T-cell (primary cell): ENCODE measurements at regions not wholly inside any gene's neighbourhood (a gene's known extent, or its start where the extent isn't known, plus 50 kb on each side); places are given as distances from the start of the nearest gene placed in this dataset.
"Not testable (repeated sequence)": the region's sequence is repeated elsewhere in the genome, so short reads cannot be mapped to it uniquely, and the experiment has no call there.

ENCODE experiments used
- ATAC-seq, 4 experiments: fragments of 200-7000 bp in 3 of 4; fragments of 150-1000 bp in 1 of 4; cut with Tn5 transposase; replicated peaks in 1 of 4; 1 replicate in 3 of 4; 2 replicates in 1 of 4; pipeline ENCODE4 v1.10.0; 2021; ENCODE audit warnings: moderate library complexity in 3 of 4, mild to moderate bottlenecking in 2 of 4, moderate number of reproducible peaks in 1 of 4
- CTCF ChIA-PET, 2 donors: fragments of 300-600 bp; sonication (Branson Sonifier 250); formaldehyde crosslinking; loops; one replicate each; lab custom pipeline; 2022; ENCODE audit warnings: antibody characterized with exemption in 2 of 2; lab: Charles Lee
- POLR2A ChIA-PET, 2 donors: fragments of 300-600 bp; sonication (Branson Sonifier 250); formaldehyde crosslinking; loops; one replicate each; lab custom pipeline; 2022; ENCODE audit warnings: antibody characterized with exemption in 2 of 2; lab: Charles Lee
- DNase-seq, 35 experiments: peaks; one replicate each; pipeline versions ENCODE4 v3.0.0 to v3.0.0-alpha.2; 2013 to 2023
- H3K27ac ChIP-seq: one replicate; pipeline ENCODE4 v1.5.1; 2013; ENCODE audit warnings: low read length
- H3K27me3 ChIP-seq, 2 experiments: replicated peaks in 1 of 2; 1 replicate in 1 of 2; 2 replicates in 1 of 2; pipeline versions ENCODE4 v1.6.1 to v1.7.0; 2013; ENCODE audit warnings: low read length in 1 of 2, mixed read lengths in 1 of 2; ENCODE audit not compliant: control insufficient read depth in 2 of 2, insufficient read depth in 2 of 2; ENCODE audit errors: extremely low read depth in 1 of 2
- H3K36me3 ChIP-seq, 2 donors: 1 replicate in 1 of 2; 2 replicates in 1 of 2; pipeline versions ENCODE4 v1.6.1 to v1.7.0; 2013; ENCODE audit warnings: low read length in 1 of 2; ENCODE audit not compliant: control insufficient read depth in 2 of 2, insufficient read depth in 1 of 2; ENCODE audit errors: extremely low read depth in 1 of 2
- H3K4me1 ChIP-seq, 2 experiments: 1 replicate in 1 of 2; 2 replicates in 1 of 2; pipeline versions ENCODE4 v1.6.1 to v1.7.0; 2013; ENCODE audit warnings: low read length in 2 of 2, mixed read lengths in 1 of 2; ENCODE audit not compliant: insufficient read depth in 2 of 2, control insufficient read depth in 1 of 2; ENCODE audit errors: extremely low read depth in 1 of 2
- H3K4me3 ChIP-seq, 2 donors: 1 replicate in 1 of 2; 2 replicates in 1 of 2; pipeline versions ENCODE4 v1.5.1 to v1.7.0; 2013; ENCODE audit warnings: mild to moderate bottlenecking in 2 of 2, low read length in 1 of 2, moderate library complexity in 1 of 2; ENCODE audit not compliant: control insufficient read depth in 1 of 2; ENCODE audit errors: extremely low read depth in 1 of 2
- H3K9me3 ChIP-seq: 2 replicates; pipeline ENCODE4 v1.7.0; 2013
- H3K27ac Mint-ChIP-seq, 2 donors: one replicate each; pipeline ENCODE4 v1.8.0; 2020 to 2021; ENCODE audit warnings: mild to moderate bottlenecking in 2 of 2, mixed read lengths in 2 of 2
- H3K27me3 Mint-ChIP-seq, 2 donors: one replicate each; pipeline ENCODE4 v1.8.0; 2021 to 2022; ENCODE audit warnings: mixed read lengths in 2 of 2
- H3K36me3 Mint-ChIP-seq: one replicate; pipeline ENCODE4 v1.8.0; 2021; ENCODE audit warnings: mixed read lengths
- H3K4me1 Mint-ChIP-seq, 3 donors: one replicate each; pipeline ENCODE4 v1.8.0; 2020 to 2022; ENCODE audit warnings: mixed read lengths in 3 of 3, mild to moderate bottlenecking in 1 of 3
- H3K4me3 Mint-ChIP-seq, 3 donors: one replicate each; pipeline ENCODE4 v1.8.0; 2020 to 2022; ENCODE audit warnings: mild to moderate bottlenecking in 3 of 3, mixed read lengths in 3 of 3, moderate library complexity in 3 of 3
- H3K9me3 Mint-ChIP-seq, 3 donors: one replicate each; pipeline ENCODE4 v1.8.0; 2020 to 2022; ENCODE audit warnings: mixed read lengths in 3 of 3
- WGBS: methylation state at CpG from one replicate; pipeline ENCODE4 v1.1.5; 2013; ENCODE audit warnings: missing lambda C conversion rate; ENCODE audit not compliant: insufficient coverage; 5-methylcytosine and 5-hydroxymethylcytosine counted together

DNA sequence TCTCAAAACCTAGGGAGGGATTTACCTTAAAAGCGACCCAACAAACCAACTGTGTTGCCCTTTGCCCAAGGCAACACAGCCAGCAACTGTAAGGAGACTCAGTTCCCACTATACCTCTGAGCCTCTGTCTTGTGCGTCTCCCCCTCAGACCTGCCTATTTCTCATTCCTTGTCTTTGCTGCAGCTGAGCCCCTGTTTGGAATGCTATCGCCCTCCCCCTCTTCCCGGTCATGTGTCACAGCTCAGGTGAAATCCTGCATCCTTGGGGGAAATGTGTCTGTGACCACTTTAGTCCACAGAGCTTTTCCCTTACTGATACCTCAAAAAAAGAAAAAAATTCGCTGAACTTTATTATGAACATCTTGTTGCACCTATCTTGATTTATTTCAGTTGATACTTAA, 52.0 kb upstream of the LRIG1 start:
- Mint-ChIP-seq H3K9me3 (no peaks in the 10 kb centered on the region), H3K27ac (no peak overlapping the region), H3K27me3 (peaks cover 0 to 7% of the 10 kb centered on the region in 2 donors), H3K36me3 (no peaks in the 10 kb centered on the region), H3K4me3 (no peak overlapping the region), H3K4me1 (no peaks in the 10 kb centered on the region)
- ATAC-seq (no peak), DNase-seq (no peak)
- H3K27ac ChIP-seq: no peak overlapping the region
- WGBS: 100% methylated on average over 2 of the region's 5 CpGs
- H3K27me3 ChIP-seq: peaks cover 0 to 9% of the 10 kb centered on the region in 2 experiments
- POLR2A ChIA-PET: no interaction called here
- CTCF ChIA-PET: no interaction called here
- no peaks in the 10 kb centered on the region for H3K36me3 ChIP-seq
- H3K9me3 ChIP-seq: no peaks in the 10 kb centered on the region
- no peaks in the 10 kb centered on the region for H3K4me1 ChIP-seq
- H3K4me3 ChIP-seq: no peak overlapping the region

DNA sequence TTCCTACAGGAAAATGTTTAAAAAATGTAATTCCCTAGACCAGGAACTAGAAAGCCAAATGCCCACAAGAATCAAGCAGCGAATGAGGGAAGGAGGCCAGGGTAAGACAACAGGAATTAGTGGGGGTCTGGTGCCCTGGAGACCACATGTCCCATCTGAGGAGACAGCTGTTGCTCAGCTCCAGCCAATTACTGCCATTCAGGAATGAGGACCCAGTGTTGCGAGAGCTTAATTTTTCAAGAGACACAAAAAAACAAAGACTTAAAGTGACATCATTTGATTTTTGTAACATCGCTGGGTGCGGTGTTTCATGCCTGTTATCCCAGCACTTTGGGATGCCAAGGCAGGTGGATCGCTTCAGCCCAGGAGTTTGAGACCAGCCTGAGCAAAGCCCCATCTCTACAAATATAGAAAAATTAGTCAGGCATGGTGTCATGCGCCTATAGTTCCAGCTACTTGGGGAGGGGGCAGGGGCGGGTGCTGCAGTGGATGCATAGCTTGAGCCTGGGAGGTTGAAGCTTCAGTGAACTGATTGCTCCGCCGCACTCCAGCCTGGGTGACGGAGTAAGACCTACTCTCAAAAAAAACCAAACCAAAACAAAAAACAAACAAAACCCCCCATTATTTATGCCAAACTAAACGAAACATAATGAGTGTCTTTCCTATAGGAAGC, 52.8 kb upstream of the LRIG1 start:
- Histone ChIP-seq H3K36me3 (no peaks in the 10 kb centered on the region), H3K9me3 (no peaks in the 10 kb centered on the region), H3K27ac (no peak overlapping the region), H3K4me3 (no peak overlapping the region), H3K27me3 (peaks cover 0 to 9% of the 10 kb centered on the region in 2 experiments), H3K4me1 (no peaks in the 10 kb centered on the region)
- Mint-ChIP-seq H3K4me1 (no peaks in the 10 kb centered on the region), H3K4me3 (no peak overlapping the region), H3K27me3 (peaks cover 0 to 7% of the 10 kb centered on the region in 2 donors), H3K27ac (no peak overlapping the region), H3K36me3 (no peaks in the 10 kb centered on the region), H3K9me3 (no peaks in the 10 kb centered on the region)
- ChIA-PET CTCF (no interaction called here), POLR2A (no interaction called here)
- DNase-seq (no peak), ATAC-seq (no peak)
- 85% methylated on average over 4 of the region's 11 CpGs for WGBS

DNA sequence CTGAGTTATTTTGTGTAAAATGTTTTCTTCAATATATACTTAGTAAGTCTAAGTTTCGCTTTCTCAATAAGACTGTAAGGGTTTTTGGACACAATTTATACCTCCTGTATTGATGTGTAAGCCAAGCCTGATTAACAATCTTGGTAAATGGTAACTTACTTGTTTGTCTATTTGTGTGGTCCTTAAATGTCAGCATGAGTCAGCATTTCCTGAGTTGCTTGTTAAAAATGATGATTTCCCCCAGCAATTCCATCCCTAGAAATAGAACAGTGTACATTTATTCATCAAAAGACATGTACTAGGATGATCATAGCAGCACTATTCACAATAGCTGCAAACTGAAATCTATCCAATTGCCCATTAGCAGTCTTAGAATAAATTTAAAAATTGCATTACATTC, 53.4 kb upstream of the LRIG1 start:
- Mint-ChIP-seq H3K27ac (no peak overlapping the region), H3K27me3 (peaks cover 0 to 7% of the 10 kb centered on the region in 2 donors), H3K4me1 (no peaks in the 10 kb centered on the region), H3K36me3 (no peaks in the 10 kb centered on the region), H3K9me3 (no peaks in the 10 kb centered on the region), H3K4me3 (no peak overlapping the region)
- no peaks in the 10 kb centered on the region for H3K36me3 ChIP-seq
- peaks cover 0 to 9% of the 10 kb centered on the region in 2 experiments for H3K27me3 ChIP-seq
- CTCF ChIA-PET: no interaction called here
- H3K4me3 ChIP-seq: no peak overlapping the region
- no peak overlapping the region for H3K27ac ChIP-seq
- WGBS: no CpG with 5 or more reads among the region's 1 CpG
- H3K9me3 ChIP-seq: no peaks in the 10 kb centered on the region
- no peak for ATAC-seq
- no peak for DNase-seq
- POLR2A ChIA-PET: no interaction called here
- H3K4me1 ChIP-seq: no peaks in the 10 kb centered on the region

DNA sequence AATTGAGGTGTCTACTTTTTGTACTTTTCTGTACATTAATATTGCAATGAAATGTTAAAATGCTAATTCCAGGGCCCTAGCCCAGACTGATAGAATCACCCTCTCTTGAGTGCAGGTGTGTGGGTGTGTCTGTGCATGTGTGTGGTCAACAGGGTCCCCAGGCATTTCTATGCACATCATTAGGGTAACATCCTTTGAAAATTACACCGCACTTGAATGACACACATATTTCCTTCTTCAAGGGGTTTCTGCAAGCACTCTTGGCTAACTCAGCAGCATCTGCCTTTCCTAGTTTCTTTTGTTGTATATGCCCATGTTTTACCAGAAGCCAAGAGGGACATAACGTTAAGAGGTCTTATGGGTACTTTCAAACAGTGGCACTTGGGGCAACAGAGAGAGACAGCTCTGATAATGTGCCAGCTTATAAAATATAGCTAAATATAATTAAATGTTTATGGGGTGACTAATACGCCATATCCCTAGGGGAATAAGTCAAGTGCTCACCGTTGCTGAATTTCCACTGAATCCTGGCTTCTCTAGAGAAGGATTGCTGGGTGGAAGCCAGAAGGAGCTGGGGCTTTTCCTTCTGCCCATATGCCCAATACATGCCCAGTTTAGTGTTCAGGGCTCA, 54.5 kb upstream of the LRIG1 start:
- WGBS: 83% methylated on average over 1 of the region's 4 CpGs
- DNase-seq (no peak), ATAC-seq (no peak)
- Mint-ChIP-seq H3K36me3 (no peaks in the 10 kb centered on the region), H3K4me3 (no peak overlapping the region), H3K27me3 (peaks cover 0 to 7% of the 10 kb centered on the region in 2 donors), H3K9me3 (peaks cover 0 to 2% (median 0%) of the 10 kb centered on the region in 3 donors), H3K27ac (no peak overlapping the region), H3K4me1 (no peaks in the 10 kb centered on the region)
- no peaks in the 10 kb centered on the region for H3K9me3 ChIP-seq
- H3K36me3 ChIP-seq: no peaks in the 10 kb centered on the region
- peaks cover 0 to 15% of the 10 kb centered on the region in 2 experiments for H3K27me3 ChIP-seq
- H3K4me3 ChIP-seq: no peak overlapping the region
- no peak overlapping the region for H3K27ac ChIP-seq
- ChIA-PET POLR2A (no interaction called here), CTCF (no interaction called here)
- H3K4me1 ChIP-seq: no peaks in the 10 kb centered on the region

DNA sequence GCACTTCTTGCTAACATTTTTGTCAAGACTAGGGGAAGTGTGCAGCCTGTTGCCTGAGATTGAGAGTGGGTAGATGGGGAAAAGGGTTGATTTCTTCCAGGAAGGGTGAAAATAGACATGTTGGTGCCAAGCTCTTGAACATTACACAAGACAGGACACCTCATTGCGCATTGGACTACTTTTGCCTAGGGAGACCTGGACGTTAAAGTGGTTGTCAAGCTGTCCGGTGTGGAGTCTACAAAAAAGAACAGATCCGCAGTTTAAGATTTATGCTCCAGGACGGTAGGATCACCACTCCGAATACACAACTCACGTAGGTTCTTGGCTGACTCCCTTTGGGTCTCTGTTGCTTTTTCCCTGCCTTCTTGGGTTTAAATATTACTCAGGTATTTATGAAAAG, 56.3 kb upstream of the LRIG1 start:
- ChIA-PET POLR2A (no interaction called here), CTCF (no interaction called here)
- ATAC-seq (no peak), DNase-seq (no peak)
- H3K36me3 Mint-ChIP-seq: no peaks in the 10 kb centered on the region
- no peaks in the 10 kb centered on the region for H3K4me1 ChIP-seq
- no peak overlapping the region for H3K27ac Mint-ChIP-seq
- peaks cover 0 to 12% of the 10 kb centered on the region in 2 experiments for H3K27me3 ChIP-seq
- no peaks in the 10 kb centered on the region for H3K4me1 Mint-ChIP-seq
- H3K27ac ChIP-seq: no peak overlapping the region
- no peak overlapping the region for H3K4me3 Mint-ChIP-seq
- H3K9me3 ChIP-seq: no peaks in the 10 kb centered on the region
- no peak overlapping the region for H3K4me3 ChIP-seq
- H3K36me3 ChIP-seq: no peaks in the 10 kb centered on the region
- H3K9me3 Mint-ChIP-seq: peaks cover 0 to 6% (median 0%) of the 10 kb centered on the region in 3 donors
- WGBS: 89% methylated on average over 7 of the region's 7 CpGs
- peaks cover 0 to 7% of the 10 kb centered on the region in 2 donors for H3K27me3 Mint-ChIP-seq

DNA sequence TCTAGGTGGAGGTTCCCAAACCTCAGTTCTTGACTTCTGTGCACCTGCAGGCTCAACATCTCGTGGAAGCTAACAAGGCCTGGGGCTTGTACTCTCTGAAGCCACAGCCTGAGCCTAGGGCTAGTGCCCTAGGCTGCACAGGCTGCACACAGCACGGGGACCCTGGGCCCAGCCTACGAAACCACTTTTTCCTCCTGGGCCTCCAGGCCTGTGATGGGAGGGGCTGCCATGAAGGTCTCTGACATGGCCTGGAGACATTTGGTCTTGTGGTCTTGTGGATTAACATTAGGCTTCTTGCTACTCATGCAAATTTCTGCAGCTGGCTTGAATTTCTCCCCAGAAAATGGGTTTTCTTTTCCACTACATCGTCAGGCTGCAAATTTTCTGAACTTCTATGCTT, 59.1 kb upstream of the LRIG1 start:
- H3K27me3 Mint-ChIP-seq, DNase-seq, ATAC-seq, H3K4me1 Mint-ChIP-seq, H3K4me3 ChIP-seq, H3K27ac Mint-ChIP-seq, H3K36me3 Mint-ChIP-seq, H3K36me3 ChIP-seq, CTCF ChIA-PET, H3K9me3 Mint-ChIP-seq, H3K27ac ChIP-seq, H3K27me3 ChIP-seq, H3K4me3 Mint-ChIP-seq, H3K9me3 ChIP-seq, H3K4me1 ChIP-seq: not testable (repeated sequence)
- 83% methylated on average over 4 of the region's 4 CpGs for WGBS
- POLR2A ChIA-PET: interaction anchor here in 1 of 2 donors (0.7 kb wide), 1 partner anchor 90 kb away, joined by 3 read pairs; no protein-coding TSS in a partner anchor
